Endothelial cell of umbilical vein (primary cell): ENCODE measurements at regions not wholly inside any gene's neighbourhood (a gene's known extent, or its start where the extent isn't known, plus 50 kb on each side); places are given as distances from the start of the nearest gene placed in this dataset.

Experiments
- TF ChIP-seq, protein P1 (sequence below): IDR thresholded peaks from 2 replicates; pipeline ENCODE4 v1.6.1; 2011; ENCODE audit not compliant: insufficient read depth, insufficient read length
- TF ChIP-seq, protein P2 (sequence below), 2 donors: IDR thresholded peaks; 1 replicate in 1 of 2; 2 replicates in 1 of 2; pipeline ENCODE4 v1.5.1; 2011; ENCODE audit warnings: low read length in 2 of 2, mild to moderate bottlenecking in 2 of 2, moderate library complexity in 2 of 2, control low read depth in 1 of 2, inconsistent platforms in 1 of 2, low read depth in 1 of 2; ENCODE audit not compliant: insufficient read depth in 1 of 2; ENCODE audit errors: extremely low read depth in 1 of 2

DNA sequence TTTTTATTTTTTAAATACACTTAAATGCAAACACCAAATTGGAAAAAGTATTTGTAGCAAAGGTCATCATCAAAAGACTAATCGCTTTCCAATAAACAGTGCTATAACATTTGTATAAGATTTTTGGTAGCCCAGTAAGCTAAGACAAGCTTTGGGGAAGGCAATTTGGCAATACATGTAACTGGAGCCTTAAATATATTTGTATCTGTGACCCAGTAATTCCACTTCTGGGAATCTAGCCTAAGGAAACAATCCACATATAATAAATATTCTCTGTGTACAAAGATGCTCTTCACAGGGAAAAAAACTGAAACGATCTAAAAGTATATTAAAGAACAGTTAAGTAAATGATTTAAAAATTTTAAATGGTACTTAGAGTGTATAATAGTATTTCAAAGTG, 65.5 kb upstream of the TJP1 start:
- TF ChIP-seq, protein P1, sequence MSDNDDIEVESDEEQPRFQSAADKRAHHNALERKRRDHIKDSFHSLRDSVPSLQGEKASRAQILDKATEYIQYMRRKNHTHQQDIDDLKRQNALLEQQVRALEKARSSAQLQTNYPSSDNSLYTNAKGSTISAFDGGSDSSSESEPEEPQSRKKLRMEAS: no peak
- TF ChIP-seq, protein P2, sequence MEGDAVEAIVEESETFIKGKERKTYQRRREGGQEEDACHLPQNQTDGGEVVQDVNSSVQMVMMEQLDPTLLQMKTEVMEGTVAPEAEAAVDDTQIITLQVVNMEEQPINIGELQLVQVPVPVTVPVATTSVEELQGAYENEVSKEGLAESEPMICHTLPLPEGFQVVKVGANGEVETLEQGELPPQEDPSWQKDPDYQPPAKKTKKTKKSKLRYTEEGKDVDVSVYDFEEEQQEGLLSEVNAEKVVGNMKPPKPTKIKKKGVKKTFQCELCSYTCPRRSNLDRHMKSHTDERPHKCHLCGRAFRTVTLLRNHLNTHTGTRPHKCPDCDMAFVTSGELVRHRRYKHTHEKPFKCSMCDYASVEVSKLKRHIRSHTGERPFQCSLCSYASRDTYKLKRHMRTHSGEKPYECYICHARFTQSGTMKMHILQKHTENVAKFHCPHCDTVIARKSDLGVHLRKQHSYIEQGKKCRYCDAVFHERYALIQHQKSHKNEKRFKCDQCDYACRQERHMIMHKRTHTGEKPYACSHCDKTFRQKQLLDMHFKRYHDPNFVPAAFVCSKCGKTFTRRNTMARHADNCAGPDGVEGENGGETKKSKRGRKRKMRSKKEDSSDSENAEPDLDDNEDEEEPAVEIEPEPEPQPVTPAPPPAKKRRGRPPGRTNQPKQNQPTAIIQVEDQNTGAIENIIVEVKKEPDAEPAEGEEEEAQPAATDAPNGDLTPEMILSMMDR (IDR thresholded peaks at IDR 0.05; ENCODE audit: extremely low read depth in 1 of 2, insufficient read depth in 1 of 2, low read depth in 1 of 2, low read length in 2 of 2): no peak
